Fibroblast of the aortic adventitia (primary cell): ENCODE measurements at regions not wholly inside any gene's neighbourhood (a gene's known extent, or its start where the extent isn't known, plus 50 kb on each side); places are given as distances from the start of the nearest gene placed in this dataset.
A peak's percentile ranks its signal among the peaks of the same experiment; 100 is the strongest.

Experiments used
- DNase-seq: peaks from one replicate; pipeline ENCODE4 v3.0.0-alpha.2; 2010; ENCODE audit warnings: low read depth
- H3K4me3 ChIP-seq: 2 replicates; pipeline ENCODE4 v1.5.1; 2011; ENCODE audit warnings: low read depth, mild to moderate bottlenecking, control low read depth, low read length, moderate library complexity
- CTCF ChIP-seq: IDR thresholded peaks from 2 replicates; pipeline ENCODE4 v1.5.1; 2011; ENCODE audit warnings: mild to moderate bottlenecking, low read length, control low read depth, inconsistent platforms; ENCODE audit not compliant: insufficient read depth

DNA sequence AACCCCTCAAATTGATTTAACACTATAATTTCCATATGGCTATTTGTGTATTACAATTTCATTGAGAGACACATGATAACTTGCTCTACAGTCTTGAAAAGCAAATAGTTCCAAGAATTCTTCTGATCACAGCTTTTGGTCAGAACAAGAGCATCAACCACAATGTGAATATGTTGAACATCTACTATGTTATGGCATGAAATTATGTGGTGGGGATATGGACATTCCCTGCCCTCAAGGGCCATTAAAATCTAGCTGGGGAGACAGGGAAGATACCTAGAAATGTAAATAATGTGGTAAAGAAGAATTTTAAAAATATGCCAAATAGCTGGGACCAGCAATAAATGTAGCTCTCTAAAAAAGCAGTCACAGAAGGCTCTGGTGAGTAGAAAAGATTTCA, 262.2 kb downstream of the FZD1 start:
- no peak for DNase-seq
- no peak overlapping the region for H3K4me3 ChIP-seq
- TF ChIP-seq CTCF: no peak

- no peak for TF ChIP-seq CTCF
- H3K4me3 ChIP-seq: no peak overlapping the region
- no peak for DNase-seq
Measured at GRCh38 chr7:91527460-91527859, 263.2 kb downstream of the FZD1 start.

DNA sequence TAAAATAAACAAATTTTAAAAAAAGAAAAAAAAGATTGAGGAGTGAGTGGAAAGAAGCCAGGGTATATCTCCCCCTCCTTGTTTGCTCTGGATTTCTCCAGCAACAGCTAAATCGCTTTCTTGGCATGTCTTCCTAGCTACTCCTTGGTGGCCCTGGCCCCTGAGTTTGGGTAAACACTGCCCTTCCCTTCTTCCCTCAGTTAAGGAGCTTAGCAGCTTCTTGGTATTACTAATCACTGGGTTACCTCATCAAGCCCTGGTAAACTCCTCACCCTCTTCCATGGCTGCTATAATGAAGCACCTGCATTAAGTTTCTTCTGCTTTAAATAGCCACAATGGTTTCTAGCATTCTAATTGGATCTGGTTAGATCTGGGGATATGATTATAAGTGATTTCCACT, 269.8 kb downstream of the FZD1 start:
- TF ChIP-seq CTCF: no peak
- no peak overlapping the region for H3K4me3 ChIP-seq
- no peak for DNase-seq

DNA sequence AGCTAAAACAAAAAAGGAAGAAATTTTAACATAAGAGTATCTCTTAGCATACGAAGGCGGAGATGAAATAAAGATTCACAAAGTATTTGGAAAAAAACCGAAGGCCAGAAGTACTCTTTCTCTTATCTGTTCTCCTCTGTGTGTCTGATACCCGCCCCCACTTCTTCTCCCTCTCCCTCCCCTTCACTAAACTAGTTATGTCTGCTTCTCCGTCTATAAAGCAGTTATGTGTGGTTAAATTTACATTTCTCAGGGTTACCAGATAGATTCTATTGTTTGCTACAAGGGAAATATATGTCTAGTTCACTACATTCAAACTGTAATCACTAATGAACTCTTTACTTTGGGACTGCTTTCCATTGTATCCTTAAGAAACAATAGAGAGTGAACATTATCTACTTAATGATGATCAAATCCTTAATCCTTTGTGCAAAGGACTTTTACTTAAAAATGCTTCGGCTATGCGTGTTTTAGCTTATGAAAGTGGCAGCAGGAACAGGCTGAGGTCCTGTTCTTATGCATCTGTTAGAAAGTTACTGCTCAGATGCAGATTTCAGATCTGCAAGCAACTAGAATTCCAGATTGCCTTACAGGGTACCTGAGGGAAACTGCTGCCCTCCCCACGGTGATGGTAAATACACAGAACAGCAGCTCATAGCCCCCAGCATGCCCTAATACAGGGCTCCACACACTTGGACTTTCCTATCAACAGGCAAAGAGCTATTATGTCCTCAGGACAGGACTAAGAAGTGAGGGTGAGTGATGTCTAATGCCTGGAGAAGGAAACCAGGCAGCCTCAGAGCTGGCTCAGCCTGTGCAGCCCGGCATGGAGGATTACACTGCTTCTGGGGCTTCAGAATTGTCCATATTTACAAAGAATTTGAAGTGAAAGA, 273.3 kb downstream of the FZD1 start:
- no peak overlapping the region for H3K4me3 ChIP-seq
- DNase-seq: no peak
- TF ChIP-seq CTCF: no peak

- no peak for TF ChIP-seq CTCF
- DNase-seq: peak; percentile 27
- H3K4me3 ChIP-seq: no peak overlapping the region
Measured at GRCh38 chr7:91541641-91542040, 277.4 kb downstream of the FZD1 start.

- TF ChIP-seq CTCF: no peak
- no peak for DNase-seq
- no peak overlapping the region for H3K4me3 ChIP-seq
Measured at GRCh38 chr7:91543646-91544045, 279.4 kb downstream of the FZD1 start.
